K562 (cell line): ENCODE measurements at regions not wholly inside any gene's neighbourhood (a gene's known extent, or its start where the extent isn't known, plus 50 kb on each side); places are given as distances from the start of the nearest gene placed in this dataset.

Experiments used
- EGR1 ChIP-seq: fragments of 450-650 bp; conservative IDR thresholded peaks from 2 replicates; pipeline ENCODE4 v1.6.1; 2017; ENCODE audit warnings: mild to moderate bottlenecking
- MYC ChIP-seq, 2 experiments: fragments of 250-450 bp in 1 of 2; sonication (Bioruptor Pico) in 1 of 2; IDR thresholded peaks; 2 replicates each; pipeline versions ENCODE4 v1.5.1 to v1.6.1; 2012 to 2021; ENCODE audit warnings: low read depth in 2 of 2, borderline replicate concordance in 1 of 2, improper control_type of control experiment in 1 of 2, low read length in 1 of 2, mild to moderate bottlenecking in 1 of 2, moderate library complexity in 1 of 2
- TF ChIP-seq, protein P1 (sequence below), 3 experiments: IDR thresholded peaks in 2 of 3; conservative IDR thresholded peaks in 1 of 3; 2 replicates each; pipeline ENCODE4 v1.5.1; 2011 to 2012; ENCODE audit warnings: low read length in 3 of 3, mild to moderate bottlenecking in 3 of 3, control low read depth in 2 of 3, improper control_type of control experiment in 1 of 3, inconsistent platforms in 1 of 3, low read depth in 1 of 3, mixed read lengths in 1 of 3, moderate library complexity in 1 of 3; ENCODE audit not compliant: insufficient read depth in 2 of 3

DNA sequence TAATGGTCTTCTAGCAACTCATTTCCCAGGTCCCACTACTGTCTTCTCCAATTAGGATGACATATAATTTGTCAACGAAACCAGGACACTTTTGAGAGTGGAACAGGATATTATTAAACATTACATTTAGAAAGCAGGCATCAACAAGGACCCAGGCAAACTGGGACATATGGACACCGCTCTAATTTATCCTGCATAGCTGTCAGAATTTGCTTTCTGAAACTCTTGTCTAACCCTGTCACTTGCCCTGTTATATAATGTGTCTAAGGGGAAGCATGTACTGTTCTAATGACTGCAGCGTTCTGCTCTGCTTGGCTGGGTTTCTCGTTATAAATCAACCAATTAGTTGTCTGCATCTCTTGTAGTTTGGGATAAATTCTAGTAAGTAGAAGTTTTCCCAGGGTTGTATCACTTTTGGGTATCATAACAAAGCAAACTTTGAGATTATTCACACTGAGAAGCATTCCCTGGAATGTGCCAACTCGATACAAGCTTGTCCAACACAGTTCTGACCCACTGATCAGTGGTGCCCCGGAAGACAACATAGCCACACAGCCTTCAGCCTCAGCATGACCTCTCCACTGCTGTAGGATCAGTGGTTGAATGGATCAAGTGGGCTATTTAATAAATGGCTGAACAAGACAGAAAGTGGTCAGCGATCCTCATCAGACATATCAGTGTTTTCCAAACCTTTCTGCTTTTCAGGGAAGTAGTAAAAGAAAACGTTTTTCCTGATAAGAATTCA lies 228.1 kb downstream of the KIF20B start:
- no peak for TF ChIP-seq EGR1
- TF ChIP-seq, protein P1, sequence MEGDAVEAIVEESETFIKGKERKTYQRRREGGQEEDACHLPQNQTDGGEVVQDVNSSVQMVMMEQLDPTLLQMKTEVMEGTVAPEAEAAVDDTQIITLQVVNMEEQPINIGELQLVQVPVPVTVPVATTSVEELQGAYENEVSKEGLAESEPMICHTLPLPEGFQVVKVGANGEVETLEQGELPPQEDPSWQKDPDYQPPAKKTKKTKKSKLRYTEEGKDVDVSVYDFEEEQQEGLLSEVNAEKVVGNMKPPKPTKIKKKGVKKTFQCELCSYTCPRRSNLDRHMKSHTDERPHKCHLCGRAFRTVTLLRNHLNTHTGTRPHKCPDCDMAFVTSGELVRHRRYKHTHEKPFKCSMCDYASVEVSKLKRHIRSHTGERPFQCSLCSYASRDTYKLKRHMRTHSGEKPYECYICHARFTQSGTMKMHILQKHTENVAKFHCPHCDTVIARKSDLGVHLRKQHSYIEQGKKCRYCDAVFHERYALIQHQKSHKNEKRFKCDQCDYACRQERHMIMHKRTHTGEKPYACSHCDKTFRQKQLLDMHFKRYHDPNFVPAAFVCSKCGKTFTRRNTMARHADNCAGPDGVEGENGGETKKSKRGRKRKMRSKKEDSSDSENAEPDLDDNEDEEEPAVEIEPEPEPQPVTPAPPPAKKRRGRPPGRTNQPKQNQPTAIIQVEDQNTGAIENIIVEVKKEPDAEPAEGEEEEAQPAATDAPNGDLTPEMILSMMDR (IDR thresholded peaks at IDR 0.05 in 2 of 3, conservative IDR thresholded peaks at IDR 0.05 in 1 of 3; ENCODE audit: insufficient read depth in 2 of 3, low read depth in 1 of 3, low read length in 3 of 3), result no peak
- TF ChIP-seq MYC (IDR thresholded peaks at IDR 0.05; ENCODE audit: low read depth, low read length), result no peak
- no peak for TF ChIP-seq MYC (CRISPR knock-in tag; IDR thresholded peaks at IDR 0.05; ENCODE audit: borderline replicate concordance, low read depth)
